MCF 10A (cell line): ENCODE measurements at regions not wholly inside any gene's neighbourhood (a gene's known extent, or its start where the extent isn't known, plus 50 kb on each side); places are given as distances from the start of the nearest gene placed in this dataset.

Experiments used
- BruUV-seq: library from RNA; stranded (reverse); fragments of 400-500 nt; replicated peaks from 2 replicates; lab custom pipeline; 2021; lab: Mats Ljungman, UMichigan
- CTCF ChIA-PET: fragments of 300-600 bp; sonication (Branson Sonifier 250); formaldehyde crosslinking; extraction: SDS; loops from one replicate; lab custom pipeline; 2021; ENCODE audit warnings: antibody characterized with exemption, inconsistent platforms; lab: Yijun Ruan, JAX
- POLR2A ChIA-PET: fragments of 300-600, 350-650 bp; sonication (Branson Sonifier 250); formaldehyde crosslinking; extraction: SDS; loops from one replicate; lab custom pipeline; 2020; ENCODE audit warnings: antibody characterized with exemption, inconsistent platforms; lab: Yijun Ruan, JAX
- DNase-seq: peaks from one replicate; pipeline ENCODE4 v3.0.0-alpha.2; 2018; ENCODE audit not compliant: unreplicated experiment
- H3K27ac Mint-ChIP-seq: one replicate; pipeline ENCODE4 v1.8.0; 2022; ENCODE audit warnings: mild to moderate bottlenecking, low read depth, mixed read lengths; ENCODE audit not compliant: unreplicated experiment
- H3K27me3 Mint-ChIP-seq: one replicate; pipeline ENCODE4 v1.8.0; 2022; ENCODE audit warnings: mixed read lengths; ENCODE audit not compliant: insufficient read depth, unreplicated experiment
- H3K36me3 Mint-ChIP-seq: one replicate; pipeline ENCODE4 v1.8.0; 2022; ENCODE audit warnings: mild to moderate bottlenecking, moderate library complexity, mixed read lengths; ENCODE audit not compliant: insufficient read depth, unreplicated experiment
- H3K4me1 Mint-ChIP-seq: one replicate; pipeline ENCODE4 v1.8.0; 2022; ENCODE audit warnings: mixed read lengths; ENCODE audit not compliant: insufficient read depth, unreplicated experiment
- H3K4me3 Mint-ChIP-seq: one replicate; pipeline ENCODE4 v1.8.0; 2022; ENCODE audit warnings: mild to moderate bottlenecking, moderate library complexity, mixed read lengths; ENCODE audit not compliant: unreplicated experiment
- H3K9me3 Mint-ChIP-seq: one replicate; pipeline ENCODE4 v1.8.0; 2022; ENCODE audit warnings: mixed read lengths; ENCODE audit not compliant: unreplicated experiment
- intact Hi-C: fragments of 100-400 bp; cut with micrococcal nuclease; formaldehyde crosslinking; loops from 2 replicates; pipeline ENCODE4 v1.14.1; 2022
- TF ChIP-seq, protein P1 (sequence below): fragments of 200-600 bp; IDR thresholded peaks from one replicate; pipeline ENCODE4 v1.8.0; 2022; ENCODE audit warnings: antibody characterized with exemption, mild to moderate bottlenecking; ENCODE audit not compliant: unreplicated experiment

DNA sequence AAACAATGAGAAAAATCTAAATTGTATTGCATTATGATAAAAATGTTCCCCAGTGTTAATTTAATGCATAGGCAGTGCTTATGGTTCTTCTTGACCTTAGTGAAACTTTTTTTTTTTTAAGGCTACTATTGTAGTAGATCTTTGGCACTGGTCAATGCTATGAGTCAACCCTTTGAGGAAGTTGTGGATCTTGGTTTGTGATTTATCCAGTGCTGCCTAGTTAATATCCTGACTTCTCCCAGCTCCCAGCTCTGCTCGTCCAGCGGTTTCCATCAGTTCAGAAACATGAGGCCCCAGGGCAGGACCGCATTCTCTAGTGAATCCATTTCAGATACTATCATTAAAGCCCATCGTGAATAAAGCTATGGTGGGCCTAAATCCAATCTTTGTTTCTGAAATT, 364.5 kb upstream of the JARID2 start:
- Mint-ChIP-seq H3K4me1 (peaks cover 34% of the 10 kb centered on the region), H3K27ac (no peak overlapping the region), H3K9me3 (no peaks in the 10 kb centered on the region), H3K36me3 (peaks cover 5% of the 10 kb centered on the region), H3K4me3 (no peak overlapping the region), H3K27me3 (no peaks in the 10 kb centered on the region)
- peak; percentile 82 for DNase-seq
- no TSS peak for BruUV-seq
- intact Hi-C loops = no loop called here
- POLR2A ChIA-PET = interaction anchor here (0.6 to 0.7 kb wide), 3 partner anchors 8 to 44 kb away, joined by 3 read pairs; no protein-coding TSS in a partner anchor
- TF ChIP-seq, protein P1, sequence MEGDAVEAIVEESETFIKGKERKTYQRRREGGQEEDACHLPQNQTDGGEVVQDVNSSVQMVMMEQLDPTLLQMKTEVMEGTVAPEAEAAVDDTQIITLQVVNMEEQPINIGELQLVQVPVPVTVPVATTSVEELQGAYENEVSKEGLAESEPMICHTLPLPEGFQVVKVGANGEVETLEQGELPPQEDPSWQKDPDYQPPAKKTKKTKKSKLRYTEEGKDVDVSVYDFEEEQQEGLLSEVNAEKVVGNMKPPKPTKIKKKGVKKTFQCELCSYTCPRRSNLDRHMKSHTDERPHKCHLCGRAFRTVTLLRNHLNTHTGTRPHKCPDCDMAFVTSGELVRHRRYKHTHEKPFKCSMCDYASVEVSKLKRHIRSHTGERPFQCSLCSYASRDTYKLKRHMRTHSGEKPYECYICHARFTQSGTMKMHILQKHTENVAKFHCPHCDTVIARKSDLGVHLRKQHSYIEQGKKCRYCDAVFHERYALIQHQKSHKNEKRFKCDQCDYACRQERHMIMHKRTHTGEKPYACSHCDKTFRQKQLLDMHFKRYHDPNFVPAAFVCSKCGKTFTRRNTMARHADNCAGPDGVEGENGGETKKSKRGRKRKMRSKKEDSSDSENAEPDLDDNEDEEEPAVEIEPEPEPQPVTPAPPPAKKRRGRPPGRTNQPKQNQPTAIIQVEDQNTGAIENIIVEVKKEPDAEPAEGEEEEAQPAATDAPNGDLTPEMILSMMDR = no peak
- CTCF ChIA-PET = interaction anchor here (0.6 kb wide), 2 partner anchors 98 to 815 kb away, joined by 3 read pairs; no protein-coding TSS in a partner anchor

DNA sequence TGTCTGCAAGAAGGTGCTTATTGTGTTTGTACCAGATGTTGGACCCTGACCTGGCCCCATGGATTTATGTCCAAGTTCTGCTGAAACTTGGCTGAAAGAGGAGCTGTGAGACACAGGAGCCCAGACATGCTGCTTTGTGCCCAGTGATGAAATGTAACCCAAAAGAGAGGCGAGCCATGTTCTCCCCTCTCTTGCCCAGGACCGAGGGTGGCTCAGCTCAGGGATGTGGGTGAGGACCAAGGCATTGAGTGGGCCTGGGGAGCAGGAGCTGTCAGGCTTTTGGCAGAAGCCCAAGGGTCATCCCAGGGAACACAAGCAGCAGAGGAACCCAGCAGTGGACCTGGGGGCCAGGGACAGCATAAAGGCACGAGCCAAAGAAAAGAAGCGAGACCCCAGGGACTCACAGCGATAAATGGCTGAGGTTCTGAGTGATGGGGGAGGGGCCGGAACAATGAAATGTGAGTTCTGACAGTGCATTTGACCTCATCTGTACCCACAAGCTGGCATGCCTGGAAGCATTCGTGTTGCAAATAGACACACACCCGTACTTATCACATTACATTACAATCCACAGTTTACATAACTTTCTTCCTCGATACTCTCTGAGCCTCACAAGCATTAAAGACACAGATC, 363.4 kb upstream of the JARID2 start:
- Mint-ChIP-seq H3K4me3 (no peak overlapping the region), H3K27ac (no peak overlapping the region), H3K4me1 (peaks cover 26% of the 10 kb centered on the region), H3K9me3 (no peaks in the 10 kb centered on the region), H3K36me3 (peaks cover 5% of the 10 kb centered on the region), H3K27me3 (no peaks in the 10 kb centered on the region)
- ChIA-PET POLR2A (no interaction called here), CTCF (interaction anchor here (0.5 kb wide), 1 partner anchor 57 kb away, joined by 3 read pairs; no protein-coding TSS in a partner anchor)
- BruUV-seq = no TSS peak
- intact Hi-C loops = no loop called here
- TF ChIP-seq, protein P1 = no peak
- DNase-seq = peak; percentile 72

DNA sequence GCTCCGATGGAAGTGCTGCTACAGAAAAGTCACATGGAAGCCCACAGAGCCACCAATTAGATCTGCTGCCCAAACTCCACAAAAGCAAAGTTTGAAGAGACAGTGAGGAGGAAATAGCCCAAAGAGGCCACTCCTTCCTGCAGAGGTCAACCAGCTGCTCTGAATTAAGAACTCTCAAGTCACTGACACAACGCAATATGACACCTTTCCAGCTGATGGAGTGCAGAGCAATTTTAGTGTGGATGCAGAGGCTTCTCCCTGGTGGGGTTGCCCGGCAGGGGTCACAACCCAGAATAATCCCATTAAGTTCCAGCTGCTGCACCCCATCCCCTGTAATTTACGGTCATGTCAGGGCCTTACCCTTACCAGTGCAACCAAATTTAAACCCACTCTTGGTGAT, 361.9 kb upstream of the JARID2 start:
- intact Hi-C loops = no loop called here

DNA sequence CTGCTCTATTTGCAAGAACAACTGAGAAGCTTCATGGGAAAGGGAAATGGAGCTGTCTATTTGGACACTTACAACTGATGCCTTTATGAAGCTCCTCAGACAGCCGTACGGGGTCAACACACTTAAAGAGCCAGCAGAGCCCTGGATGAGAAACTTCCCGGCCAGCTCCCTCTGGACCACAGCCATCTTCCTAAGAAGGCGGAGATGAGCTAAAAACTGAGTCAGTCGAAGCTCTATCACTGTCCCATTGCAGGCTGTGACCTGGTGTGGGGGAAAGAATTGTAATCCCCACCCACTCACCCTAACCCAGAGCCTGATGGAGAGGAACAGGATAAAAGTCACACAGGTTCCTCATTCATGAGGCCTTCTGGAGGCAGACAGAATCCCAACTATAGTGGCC, 360.4 kb upstream of the JARID2 start:
- Mint-ChIP-seq H3K36me3 (peaks cover 5% of the 10 kb centered on the region), H3K27ac (no peak overlapping the region), H3K27me3 (no peaks in the 10 kb centered on the region), H3K4me1 (peaks cover 25% of the 10 kb centered on the region), H3K9me3 (no peaks in the 10 kb centered on the region), H3K4me3 (no peak overlapping the region)
- DNase-seq = no peak
- BruUV-seq = no TSS peak
- ChIA-PET CTCF (interaction anchor here (0.6 kb wide), 1 partner anchor 11 kb away, joined by 3 read pairs; no protein-coding TSS in a partner anchor), POLR2A (no interaction called here)
- intact Hi-C loops = no loop called here
- TF ChIP-seq, protein P1 = no peak

More for the DNA sequence above, 361.9 kb upstream of the JARID2 start:
- POLR2A ChIA-PET = interaction anchor here (0.7 kb wide), 1 partner anchor 10 kb away, joined by 3 read pairs; no protein-coding TSS in a partner anchor
- TF ChIP-seq, protein P1 = no peak
- Mint-ChIP-seq H3K4me1 (peaks cover 25% of the 10 kb centered on the region), H3K36me3 (peaks cover 5% of the 10 kb centered on the region), H3K4me3 (no peak overlapping the region), H3K27ac (no peak overlapping the region), H3K27me3 (no peaks in the 10 kb centered on the region), H3K9me3 (no peaks in the 10 kb centered on the region)
- no TSS peak for BruUV-seq
- DNase-seq = no peak
- CTCF ChIA-PET = no interaction called here
